GM19035 (cell line): ENCODE measurements at regions not wholly inside any gene's neighbourhood (a gene's known extent, or its start where the extent isn't known, plus 50 kb on each side); places are given as distances from the start of the nearest gene placed in this dataset.

Source experiments
- ATAC-seq: cut with Tn5 transposase; IDR thresholded peaks from one replicate; pipeline ENCODE4 v1.9.1; 2021; ENCODE audit not compliant: unreplicated experiment

DNA sequence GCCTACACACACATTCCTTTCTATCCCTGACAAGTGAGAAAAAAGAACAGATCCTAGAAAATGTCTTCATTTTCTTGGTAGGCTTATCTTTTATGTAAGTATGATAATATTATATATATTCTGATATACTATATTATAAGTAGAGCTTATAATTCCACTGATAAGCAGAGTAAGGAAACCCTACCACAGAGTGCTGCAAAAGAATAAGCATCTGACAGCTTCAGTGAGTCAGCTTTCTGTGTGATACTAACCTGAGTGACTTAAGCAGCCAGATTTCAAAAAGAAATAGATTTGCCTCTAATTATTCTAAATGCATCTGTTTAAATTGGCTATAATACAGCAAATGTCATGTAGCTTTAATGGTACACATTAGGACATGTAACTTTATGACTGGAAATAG is 656.0 kb downstream of the MCTP2 start:
- ATAC-seq = no peak

DNA sequence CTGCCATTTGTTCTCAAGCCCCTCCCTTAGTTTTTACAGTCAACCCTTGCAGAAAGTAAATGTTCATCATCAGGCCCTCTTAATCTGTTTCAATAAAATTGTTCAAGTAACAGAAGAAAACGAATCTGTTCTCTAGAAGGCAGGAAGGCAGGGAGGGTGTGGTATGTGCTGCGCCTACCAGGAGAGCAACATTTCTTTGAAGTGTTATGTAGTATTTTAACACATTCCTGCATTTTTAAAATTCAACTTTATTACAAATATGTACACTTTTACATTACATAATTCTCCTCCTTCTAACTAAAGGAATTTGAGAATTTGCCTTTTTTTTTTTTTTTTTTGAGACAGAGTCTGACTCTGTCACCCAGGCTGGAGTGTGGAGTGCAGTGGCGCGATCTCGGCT is 657.8 kb downstream of the MCTP2 start:
- ATAC-seq = no peak

DNA sequence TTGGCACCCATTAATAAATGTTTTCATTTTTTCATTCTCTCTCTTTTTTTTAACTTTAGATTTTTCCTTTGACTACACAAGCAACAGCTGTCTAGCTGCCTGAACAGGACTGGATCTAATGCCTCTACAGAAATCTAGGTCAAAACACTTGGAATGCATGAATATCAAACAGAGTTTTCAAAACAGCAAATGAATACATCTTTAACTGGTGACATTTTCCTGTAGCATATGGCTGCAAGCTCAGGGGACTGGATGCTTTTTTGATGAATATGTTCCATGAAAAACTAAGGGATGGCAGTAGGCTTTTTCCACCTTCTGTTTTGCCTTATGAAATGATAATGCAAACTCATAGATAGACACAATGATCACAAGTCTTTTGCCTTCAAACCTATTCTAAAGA is 661.7 kb downstream of the MCTP2 start:
- ATAC-seq = no peak

DNA sequence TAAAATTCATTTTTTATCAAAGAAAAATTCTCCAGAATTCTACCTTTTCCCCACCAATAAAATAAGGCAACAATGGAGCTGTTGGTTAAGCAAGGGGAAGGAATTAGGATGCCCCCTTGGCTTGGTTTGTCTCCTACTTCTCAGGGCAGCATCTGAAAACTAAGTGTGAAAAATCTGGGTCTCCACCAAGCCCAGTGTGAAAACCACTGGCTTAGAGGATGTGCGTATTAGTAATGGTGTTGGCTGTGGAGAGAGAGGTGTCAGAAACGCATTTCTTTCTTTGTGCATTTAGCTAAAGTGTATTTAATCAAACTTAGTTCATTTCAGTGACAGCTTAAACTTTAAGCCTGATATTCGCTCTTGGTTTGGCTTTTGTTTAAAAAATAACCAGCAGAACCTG is 662.7 kb downstream of the MCTP2 start:
- no peak for ATAC-seq

DNA sequence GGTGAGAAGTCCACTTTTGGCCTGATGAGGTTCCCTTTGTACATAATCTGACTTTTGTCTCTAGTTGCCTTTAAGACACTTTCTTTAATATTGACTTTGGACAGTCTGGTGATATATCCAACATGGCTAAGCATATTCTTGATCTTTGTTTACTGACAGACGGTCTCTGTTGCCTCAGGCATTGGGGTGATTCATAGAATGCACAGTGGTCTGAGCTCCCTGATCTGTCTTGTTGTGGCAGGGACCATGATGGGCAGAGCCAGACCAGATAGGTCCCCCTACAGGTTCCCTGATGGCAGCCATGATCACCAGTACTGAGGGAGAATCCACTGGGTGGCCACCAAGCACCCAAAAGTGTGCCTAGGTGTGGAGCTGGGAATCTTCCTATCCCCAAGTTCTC is 678.1 kb downstream of the MCTP2 start:
- ATAC-seq = no peak

DNA sequence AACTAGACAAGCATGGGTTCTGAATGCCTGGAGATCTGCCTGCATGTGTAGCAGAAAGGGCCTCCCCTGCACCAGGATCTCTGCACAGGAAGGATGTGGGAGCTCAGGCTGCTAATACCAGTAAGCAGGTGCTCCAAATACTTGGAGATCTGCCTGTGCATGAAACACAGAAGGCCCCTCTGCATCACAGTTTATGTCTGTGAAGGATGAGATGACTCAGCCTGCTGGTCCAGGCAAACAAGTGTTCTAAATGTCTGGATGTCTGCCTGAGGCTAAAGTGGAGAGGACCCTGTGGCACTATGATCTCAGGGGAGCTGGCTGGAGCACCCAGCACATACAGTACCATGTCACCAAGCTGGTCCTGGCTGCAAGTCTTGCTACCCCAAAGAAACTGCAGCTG is 678.8 kb downstream of the MCTP2 start:
- no peak for ATAC-seq

DNA sequence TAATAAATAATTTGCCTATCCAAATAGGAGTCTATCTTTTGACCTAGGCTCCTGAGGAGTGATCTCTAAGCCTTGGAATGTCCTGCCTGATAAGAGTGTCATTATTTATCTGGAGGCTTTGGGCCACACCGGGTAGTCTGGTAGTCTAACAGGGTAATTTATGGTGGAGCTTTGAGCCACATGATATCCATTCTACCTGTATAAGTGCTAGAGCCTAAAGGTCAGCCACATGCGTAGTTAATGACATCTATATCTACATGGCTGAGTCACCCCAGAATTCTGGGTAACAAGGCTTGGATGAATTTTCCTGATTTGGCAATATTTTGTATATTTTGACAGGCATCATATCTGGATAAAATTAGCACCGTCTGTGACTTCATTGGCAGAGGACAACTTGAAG is 681.4 kb downstream of the MCTP2 start:
- ATAC-seq = no peak

DNA sequence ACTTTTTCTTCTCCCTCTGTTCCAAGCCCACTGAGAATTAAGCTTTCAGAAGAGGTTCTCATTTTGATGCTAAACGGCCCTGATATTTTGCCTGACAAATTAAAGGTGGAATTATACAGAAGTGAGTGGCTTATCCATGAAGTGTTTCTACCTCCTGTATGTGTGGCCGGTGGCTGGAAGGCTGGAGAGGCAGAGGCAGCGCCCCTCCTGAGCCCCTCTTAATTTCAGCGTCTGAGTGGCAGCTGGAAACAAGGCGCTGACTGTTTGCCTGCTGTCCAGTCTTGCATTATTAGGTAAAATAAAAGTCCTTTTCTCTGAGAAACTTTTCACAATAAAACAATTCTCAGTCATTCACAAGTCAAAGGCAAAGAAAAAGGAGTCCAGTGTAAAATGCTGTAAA is 685.7 kb downstream of the MCTP2 start:
- ATAC-seq = no peak

DNA sequence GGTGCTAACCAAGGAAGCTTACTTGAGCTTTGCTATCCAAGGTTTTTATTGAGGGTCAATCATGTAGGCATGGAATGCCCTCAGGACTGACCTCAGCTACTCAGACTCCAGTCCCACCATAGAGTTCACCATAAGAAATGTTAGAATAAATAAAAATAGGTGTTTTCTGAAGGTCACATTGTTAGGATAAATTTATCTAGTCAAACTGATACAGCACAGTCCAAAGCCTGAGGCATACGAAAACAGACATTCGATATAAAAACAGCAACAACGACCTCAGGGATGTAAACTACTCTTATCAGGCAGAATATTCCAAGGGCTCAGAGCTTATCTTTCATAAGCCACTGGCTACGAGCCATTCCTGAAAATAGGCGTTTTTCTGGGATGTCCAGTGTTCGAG is 690.6 kb downstream of the MCTP2 start:
- no peak for ATAC-seq

DNA sequence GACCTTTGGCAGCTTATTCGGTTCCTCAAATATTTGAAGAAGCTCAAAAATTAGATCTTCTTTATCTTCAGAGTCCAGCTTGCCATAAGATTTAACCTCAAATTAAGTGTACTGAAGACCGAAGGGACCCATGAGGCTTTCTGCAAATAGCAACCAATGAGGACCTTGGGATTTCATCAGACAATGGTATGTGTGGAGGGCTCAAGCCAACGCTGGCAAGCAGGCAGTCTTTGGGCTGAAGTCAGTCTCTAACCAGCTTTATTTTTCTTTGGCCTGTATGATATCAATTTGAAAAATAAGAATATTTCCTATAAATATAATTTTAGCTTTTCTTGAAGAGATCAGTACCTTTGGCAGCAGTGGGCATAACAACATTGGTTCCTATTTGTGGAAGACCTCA is 692.7 kb downstream of the MCTP2 start:
- no peak for ATAC-seq

DNA sequence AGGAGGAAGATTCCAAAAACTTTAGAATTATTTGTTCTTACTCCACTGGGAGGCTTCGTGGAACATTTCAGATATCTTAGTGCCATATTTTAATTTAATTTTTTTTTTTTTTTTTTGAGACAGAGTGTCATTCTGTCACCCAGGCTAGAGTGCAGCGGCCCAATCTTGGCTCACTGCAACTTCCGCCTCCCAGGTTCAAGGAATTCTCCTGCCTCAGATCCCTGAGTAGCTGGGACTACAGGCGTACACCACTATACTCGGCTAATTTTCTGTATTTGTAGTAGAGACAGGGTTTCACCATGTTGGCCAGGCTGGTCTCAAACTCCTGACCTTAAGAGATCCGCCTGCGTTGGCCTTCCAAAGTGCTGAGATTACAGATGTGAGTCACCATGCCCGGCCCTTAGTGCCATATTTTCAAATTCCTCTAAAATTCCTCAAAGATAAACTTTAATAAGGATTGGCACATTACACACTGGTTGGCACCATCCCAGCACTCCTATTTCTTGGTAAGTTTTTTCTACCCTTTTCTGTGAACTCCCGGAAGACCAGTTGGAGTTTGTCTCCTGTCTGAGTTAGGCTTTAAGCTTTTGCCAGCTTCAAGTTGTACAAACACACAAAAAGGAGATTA is 693.7 kb downstream of the MCTP2 start:
- ATAC-seq = no peak

DNA sequence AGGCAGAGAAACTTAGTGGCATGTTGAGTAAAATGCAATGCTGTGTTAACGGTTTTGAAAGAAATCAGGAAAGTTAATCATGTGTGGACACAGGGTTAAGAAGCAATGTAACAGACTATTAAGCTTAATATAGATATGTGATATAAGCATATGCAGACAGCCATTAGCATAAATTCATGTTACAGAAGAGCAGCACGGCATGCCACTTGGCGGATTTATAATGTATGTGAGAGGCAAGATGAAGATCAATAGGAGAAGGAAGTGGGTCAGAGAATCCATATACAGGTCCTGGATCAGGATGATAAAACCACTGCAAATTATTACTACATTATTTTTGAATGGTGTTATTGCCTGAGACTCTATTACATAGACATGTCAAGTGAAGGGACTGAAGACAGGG is 694.3 kb downstream of the MCTP2 start:
- ATAC-seq = no peak

DNA sequence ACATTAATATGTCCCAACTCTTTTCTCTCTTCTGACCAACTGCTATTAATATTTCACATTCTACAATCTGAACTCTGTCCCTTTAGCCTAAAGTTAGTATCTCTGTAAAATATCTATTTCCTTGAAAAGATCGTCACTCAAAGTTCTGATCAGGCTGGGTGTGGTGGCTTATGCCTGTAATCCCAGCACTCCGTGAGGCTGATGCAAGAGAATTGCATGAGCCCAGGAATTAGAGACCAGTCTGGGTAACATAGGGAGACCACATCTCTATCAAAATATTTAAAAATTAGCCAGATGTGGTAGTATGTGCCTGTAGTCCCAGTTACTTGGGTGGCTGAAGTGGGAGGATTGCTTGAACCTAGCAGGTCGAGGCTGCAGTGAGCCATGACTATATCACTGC is 695.6 kb downstream of the MCTP2 start:
- ATAC-seq = no peak

DNA sequence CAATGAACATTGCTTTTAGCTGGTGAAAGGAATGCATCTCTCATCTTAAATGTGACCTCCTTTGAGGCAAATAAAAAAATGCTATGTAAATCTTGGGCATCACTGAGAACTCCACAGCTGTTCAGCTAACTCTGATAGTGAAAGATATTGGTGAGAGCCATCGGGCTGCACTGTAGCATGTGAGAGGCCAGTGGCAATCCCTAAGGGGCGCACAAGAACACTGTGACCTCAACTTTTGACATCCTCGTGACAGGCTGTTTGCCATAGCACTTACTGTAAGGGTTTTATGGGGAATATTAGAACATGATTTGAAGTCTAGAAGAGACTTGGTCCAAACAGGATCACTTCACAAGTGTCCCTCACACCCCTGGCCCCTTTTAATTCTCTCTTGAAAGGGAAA is 697.9 kb downstream of the MCTP2 start:
- no peak for ATAC-seq

DNA sequence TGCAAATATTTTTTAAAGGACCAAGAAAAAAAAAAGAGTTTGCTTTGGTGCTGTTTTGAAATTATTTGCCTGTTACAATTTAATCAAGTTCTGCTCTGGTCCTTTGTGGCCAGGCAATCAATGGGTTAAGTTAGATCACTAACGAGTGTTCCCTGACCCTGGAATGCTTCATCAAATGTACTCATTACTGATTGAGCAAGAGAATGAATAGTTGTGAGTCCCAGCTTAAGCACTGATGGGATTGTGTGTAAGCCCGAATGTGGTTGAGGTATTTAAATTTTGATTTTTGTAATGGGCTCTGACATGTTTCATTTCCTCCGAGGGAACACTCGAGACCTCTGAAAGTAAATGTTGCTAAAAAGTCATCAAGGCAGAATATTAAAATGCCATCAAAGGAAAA is 699.1 kb downstream of the MCTP2 start:
- ATAC-seq = no peak

DNA sequence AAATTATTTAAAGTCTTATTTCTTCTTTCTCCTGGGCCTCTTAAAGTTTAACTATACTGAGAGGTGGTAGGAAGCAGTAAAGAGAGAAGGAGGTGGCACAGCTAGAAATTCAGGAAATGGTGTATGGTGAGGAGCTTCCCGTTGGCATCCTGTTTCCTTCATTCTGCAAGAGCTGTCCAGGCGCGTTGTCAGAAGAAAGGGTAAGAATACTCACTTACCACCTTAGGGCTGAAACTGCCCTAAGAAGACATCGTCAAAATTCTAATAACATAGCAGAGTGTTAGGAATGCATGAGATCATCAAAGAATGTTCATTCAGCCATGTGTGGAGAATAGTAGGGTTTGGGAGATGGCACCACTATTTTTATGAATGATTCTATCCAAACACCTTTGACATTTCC is 699.6 kb downstream of the MCTP2 start:
- ATAC-seq = no peak

DNA sequence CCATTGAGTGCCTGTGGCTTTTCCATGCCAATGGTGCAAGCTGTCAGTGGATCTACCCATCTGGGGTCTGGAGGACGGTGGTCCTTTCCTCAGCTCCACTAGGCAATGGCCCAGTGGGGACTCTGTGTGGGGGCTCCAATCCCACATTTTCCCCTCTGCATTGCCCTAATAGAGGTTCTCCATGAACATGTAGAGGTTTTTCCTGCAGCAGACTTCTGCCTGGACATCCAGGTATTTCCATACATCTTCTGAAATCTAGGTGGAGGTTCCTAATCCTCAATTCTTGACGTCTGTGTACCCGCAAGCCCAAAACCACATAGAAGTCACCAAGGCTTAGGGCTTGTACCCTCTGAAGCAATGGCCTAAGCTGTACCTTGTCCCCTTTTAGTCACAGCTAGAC is 703.1 kb downstream of the MCTP2 start:
- ATAC-seq = no peak

DNA sequence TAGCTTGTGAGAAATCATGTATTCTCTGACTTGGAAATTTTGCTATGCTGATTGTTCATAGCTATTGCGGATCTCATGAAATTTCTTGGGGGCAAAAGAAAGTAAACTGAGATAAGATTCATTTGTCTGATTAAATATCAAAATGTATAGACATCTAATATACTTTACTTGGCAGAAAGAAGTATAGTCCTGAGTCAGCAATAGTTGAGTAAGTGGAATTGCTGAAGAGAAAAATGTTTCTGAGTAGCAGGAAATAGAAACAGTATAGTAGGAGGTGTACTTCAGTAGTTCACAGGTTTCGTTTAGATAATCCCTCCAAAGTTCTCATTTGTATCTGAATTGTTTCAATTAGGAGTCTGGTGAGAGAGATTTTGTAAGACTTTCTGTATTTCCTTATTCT is 705.9 kb downstream of the MCTP2 start:
- ATAC-seq = no peak

DNA sequence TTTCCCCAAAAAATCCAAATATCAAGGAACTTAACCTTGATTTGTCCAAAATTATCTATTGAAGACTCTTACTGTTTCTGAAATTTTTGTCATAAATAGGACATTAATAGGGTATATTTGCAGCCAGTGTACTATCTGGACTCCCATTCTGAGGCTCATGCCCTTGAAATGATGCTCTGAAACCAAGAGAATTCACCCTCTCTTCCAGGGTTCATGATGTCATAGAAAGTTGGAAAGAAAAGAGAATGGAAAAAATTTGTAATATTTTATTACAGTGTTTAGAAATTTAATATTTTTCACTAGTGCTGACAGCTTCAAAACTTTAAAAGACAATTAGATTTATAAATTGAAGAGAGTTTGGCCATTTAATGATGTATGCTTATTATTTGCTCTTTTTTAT is 712.5 kb downstream of the MCTP2 start:
- no peak for ATAC-seq

DNA sequence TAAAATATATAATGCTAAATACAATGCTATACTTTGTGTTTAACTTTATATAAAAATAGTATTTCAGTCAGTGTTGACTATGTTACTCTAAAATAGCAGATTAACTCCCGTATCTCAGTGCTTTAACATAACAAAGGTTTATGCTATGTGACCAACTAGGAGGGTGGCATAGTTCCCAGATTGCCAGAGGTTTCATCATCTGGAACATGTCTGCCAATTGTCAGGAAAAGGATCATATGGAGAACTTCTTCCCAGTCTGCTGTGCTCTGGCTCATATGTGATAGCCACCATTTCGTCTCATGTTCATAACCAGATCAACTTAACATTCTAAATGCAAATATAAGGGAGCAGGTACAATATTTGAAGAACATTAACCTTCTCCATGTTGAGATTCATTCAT is 720.2 kb downstream of the MCTP2 start:
- ATAC-seq = no peak

DNA sequence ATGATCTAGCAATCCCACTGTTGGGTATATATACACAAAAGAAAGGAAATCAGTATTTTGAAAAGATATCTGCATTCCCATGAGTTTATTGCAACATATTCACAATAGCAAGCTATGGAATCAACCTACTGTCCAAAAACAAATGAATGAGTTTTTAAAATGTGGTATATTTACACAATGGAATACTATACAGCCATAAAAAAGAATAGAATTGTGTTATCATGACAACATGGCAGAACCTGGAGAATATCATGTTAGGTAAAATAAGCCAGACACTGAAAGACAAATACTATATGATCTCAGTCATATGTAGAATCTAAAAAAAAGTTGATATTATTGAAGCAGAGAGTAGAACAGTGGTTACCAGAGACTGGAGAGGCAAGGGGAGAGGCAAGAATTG is 732.6 kb downstream of the MCTP2 start:
- ATAC-seq = no peak

DNA sequence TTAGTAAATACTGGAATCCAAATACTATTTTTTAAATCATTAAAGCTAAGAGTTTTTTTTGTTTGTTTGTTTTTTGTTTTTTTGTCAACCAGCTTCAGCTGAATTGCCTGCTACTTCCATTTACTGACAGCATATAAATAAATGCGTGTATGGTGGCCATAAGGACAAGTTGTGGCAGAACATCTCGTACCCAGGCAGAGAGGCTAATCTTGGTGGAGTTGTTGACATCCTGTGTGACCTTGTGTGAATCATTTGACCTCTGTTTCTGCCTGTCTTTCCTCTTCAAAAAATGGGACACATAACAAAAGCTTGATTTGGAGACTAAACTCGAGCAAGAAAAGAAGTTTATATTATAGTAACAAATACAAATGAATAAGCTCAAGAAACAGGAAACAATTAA is 734.2 kb downstream of the MCTP2 start:
- ATAC-seq = no peak

DNA sequence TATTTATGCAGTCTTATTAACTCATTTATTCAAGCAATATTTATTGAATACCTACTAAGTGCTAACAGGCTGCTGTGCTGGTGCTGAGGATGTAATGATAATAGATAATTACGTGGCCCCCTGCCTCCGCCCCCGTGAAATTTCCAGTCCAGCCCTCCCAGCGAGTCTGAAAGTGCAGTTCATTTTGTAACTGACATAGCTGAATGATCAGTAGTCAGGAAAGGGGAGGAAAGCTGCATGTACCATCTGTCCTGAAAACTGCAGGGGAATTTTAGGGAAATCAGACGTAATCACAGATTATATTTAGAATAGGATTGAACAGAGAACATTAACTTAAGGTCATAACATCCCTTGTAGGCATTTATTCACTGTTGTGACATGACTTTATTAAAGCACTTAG is 736.8 kb downstream of the MCTP2 start:
- no peak for ATAC-seq

DNA sequence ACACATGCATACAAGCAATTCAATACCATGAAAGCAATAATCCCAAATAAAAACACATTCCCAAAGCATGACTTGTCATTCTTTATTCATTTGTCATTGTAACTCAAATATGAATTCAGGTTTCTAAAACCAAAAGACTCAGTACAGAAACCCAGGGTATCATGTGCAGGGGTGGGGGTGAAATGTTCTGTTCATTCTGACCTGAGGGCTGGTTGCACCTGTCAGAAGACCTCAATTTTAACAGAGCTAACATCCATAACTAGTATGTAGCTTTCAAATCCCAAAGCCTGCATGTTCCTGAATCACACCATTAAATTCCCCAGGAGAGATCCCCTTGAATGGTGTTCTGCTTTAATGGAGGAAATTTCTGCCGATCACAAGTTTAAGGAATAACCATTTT is 738.7 kb downstream of the MCTP2 start:
- ATAC-seq = no peak
